ENCODE measurements at regions not wholly inside any gene's neighbourhood (a gene's known extent, or its start where the extent isn't known, plus 50 kb on each side); places are given as distances from the start of the nearest gene placed in this dataset.

GRCh38 chr5:89601880-89602279 is 718.9 kb upstream of the MEF2C start:
- Histone ChIP-seq H2AFZ (ENCODE audit: low read length) (no peak overlapping the region), H3K27me3 (ENCODE audit: control insufficient read depth in 3 of 3, insufficient read depth in 3 of 3, low read depth in 1 of 3, low read length in 3 of 3) (no peaks in the 10 kb centered on the region), H3K27ac (replicated peaks; ENCODE audit: low read length) (no peak overlapping the region), H2BK120ac (ENCODE audit: low read depth, low read length) (no peak overlapping the region), H2BK12ac (ENCODE audit: low read length) (no peak overlapping the region), H3K9ac (ENCODE audit: low read depth, low read length, poor library complexity) (no peak overlapping the region), H2BK15ac (ENCODE audit: low read length) (no peak overlapping the region), H4K8ac (ENCODE audit: low read depth, low read length) (no peak overlapping the region), H2BK5ac (ENCODE audit: low read length) (no peak overlapping the region), H3K36me3 (replicated peaks in 1 of 2; ENCODE audit: control insufficient read depth in 2 of 2, insufficient read depth in 2 of 2, low read length in 2 of 2) (no peaks in the 10 kb centered on the region), H3K4me3 (ENCODE audit: low read length in 2 of 2) (no peak overlapping the region), H3K14ac (ENCODE audit: low read length) (no peak overlapping the region), H2AK5ac (ENCODE audit: low read depth, low read length) (no peak overlapping the region), H3K4me2 (ENCODE audit: insufficient read depth, low read length, poor library complexity, severe bottlenecking) (no peak overlapping the region), H3K4me1 (ENCODE audit: control insufficient read depth in 2 of 2, insufficient read depth in 1 of 2, low read depth in 1 of 2, low read length in 2 of 2) (peaks cover under 1 to 3% of the 10 kb centered on the region in 2 donors), H3K79me1 (ENCODE audit: low read depth, low read length) (no peaks in the 10 kb centered on the region), H3K18ac (ENCODE audit: low read length) (no peak overlapping the region), H3K4ac (ENCODE audit: low read length) (no peak overlapping the region), H3K23ac (ENCODE audit: low read depth, low read length, poor library complexity) (no peak overlapping the region), H4K91ac (ENCODE audit: low read depth, low read length, poor library complexity) (no peak overlapping the region), H3K9me3 (replicated peaks in 1 of 2; ENCODE audit: control insufficient read depth in 2 of 2, insufficient read depth in 1 of 2, low read depth in 1 of 2, low read length in 2 of 2) (no peaks in the 10 kb centered on the region)
- no CpG with 5 or more reads among the region's 12 CpGs for WGBS, 2 donors (ENCODE audit: extremely low coverage in 2 of 2, insufficient read length in 2 of 2, insufficient replicate concordance in 1 of 2)
- DNase-seq (ENCODE audit: low spot score) = no peak

GRCh38 chr5:89597878-89598277 is 714.9 kb upstream of the MEF2C start:
- Histone ChIP-seq H3K23ac (ENCODE audit: low read depth, low read length, poor library complexity) (no peak overlapping the region), H3K4me1 (ENCODE audit: control insufficient read depth in 2 of 2, insufficient read depth in 1 of 2, low read depth in 1 of 2, low read length in 2 of 2) (no peaks in the 10 kb centered on the region), H2BK15ac (ENCODE audit: low read length) (no peak overlapping the region), H4K91ac (ENCODE audit: low read depth, low read length, poor library complexity) (no peak overlapping the region), H2BK5ac (ENCODE audit: low read length) (no peak overlapping the region), H2AK5ac (ENCODE audit: low read depth, low read length) (no peak overlapping the region), H2AFZ (ENCODE audit: low read length) (no peak overlapping the region), H2BK12ac (ENCODE audit: low read length) (no peak overlapping the region), H3K27ac (replicated peaks; ENCODE audit: low read length) (no peak overlapping the region), H3K9ac (ENCODE audit: low read depth, low read length, poor library complexity) (no peak overlapping the region), H4K8ac (ENCODE audit: low read depth, low read length) (no peak overlapping the region), H3K4me2 (ENCODE audit: insufficient read depth, low read length, poor library complexity, severe bottlenecking) (no peak overlapping the region), H3K14ac (ENCODE audit: low read length) (no peak overlapping the region), H3K4ac (ENCODE audit: low read length) (no peak overlapping the region), H3K27me3 (ENCODE audit: control insufficient read depth in 3 of 3, insufficient read depth in 3 of 3, low read depth in 1 of 3, low read length in 3 of 3) (no peaks in the 10 kb centered on the region), H3K9me3 (replicated peaks in 1 of 2; ENCODE audit: control insufficient read depth in 2 of 2, insufficient read depth in 1 of 2, low read depth in 1 of 2, low read length in 2 of 2) (no peaks in the 10 kb centered on the region), H3K36me3 (replicated peaks in 1 of 2; ENCODE audit: control insufficient read depth in 2 of 2, insufficient read depth in 2 of 2, low read length in 2 of 2) (no peaks in the 10 kb centered on the region), H3K4me3 (ENCODE audit: low read length in 2 of 2) (no peak overlapping the region), H2BK120ac (ENCODE audit: low read depth, low read length) (no peak overlapping the region), H3K79me1 (ENCODE audit: low read depth, low read length) (no peaks in the 10 kb centered on the region), H3K18ac (ENCODE audit: low read length) (no peak overlapping the region)
- DNase-seq (ENCODE audit: low spot score) = no peak
- no CpG with 5 or more reads among the region's 1 CpG for WGBS, 2 donors (ENCODE audit: extremely low coverage in 2 of 2, insufficient read length in 2 of 2, insufficient replicate concordance in 1 of 2)

- Histone ChIP-seq H2AK5ac (ENCODE audit: low read depth, low read length) (no peak overlapping the region), H2BK12ac (ENCODE audit: low read length) (no peak overlapping the region), H3K4me3 (ENCODE audit: low read length in 2 of 2) (no peak overlapping the region), H3K79me1 (ENCODE audit: low read depth, low read length) (no peaks in the 10 kb centered on the region), H3K9ac (ENCODE audit: low read depth, low read length, poor library complexity) (no peak overlapping the region), H3K36me3 (replicated peaks in 1 of 2; ENCODE audit: control insufficient read depth in 2 of 2, insufficient read depth in 2 of 2, low read length in 2 of 2) (no peaks in the 10 kb centered on the region), H3K9me3 (replicated peaks in 1 of 2; ENCODE audit: control insufficient read depth in 2 of 2, insufficient read depth in 1 of 2, low read depth in 1 of 2, low read length in 2 of 2) (no peaks in the 10 kb centered on the region), H2BK120ac (ENCODE audit: low read depth, low read length) (no peak overlapping the region), H2AFZ (ENCODE audit: low read length) (peak overlapping the region; percentile 3), H2BK5ac (ENCODE audit: low read length) (no peak overlapping the region), H3K4ac (ENCODE audit: low read length) (no peak overlapping the region), H3K14ac (ENCODE audit: low read length) (no peak overlapping the region), H4K8ac (ENCODE audit: low read depth, low read length) (no peak overlapping the region), H3K4me1 (ENCODE audit: control insufficient read depth in 2 of 2, insufficient read depth in 1 of 2, low read depth in 1 of 2, low read length in 2 of 2) (no peaks in the 10 kb centered on the region), H3K4me2 (ENCODE audit: insufficient read depth, low read length, poor library complexity, severe bottlenecking) (no peak overlapping the region), H2BK15ac (ENCODE audit: low read length) (no peak overlapping the region), H4K91ac (ENCODE audit: low read depth, low read length, poor library complexity) (no peak overlapping the region), H3K23ac (ENCODE audit: low read depth, low read length, poor library complexity) (no peak overlapping the region), H3K27me3 (ENCODE audit: control insufficient read depth in 3 of 3, insufficient read depth in 3 of 3, low read depth in 1 of 3, low read length in 3 of 3) (no peaks in the 10 kb centered on the region), H3K27ac (replicated peaks; ENCODE audit: low read length) (no peak overlapping the region), H3K18ac (ENCODE audit: low read length) (no peak overlapping the region)
- no peak for DNase-seq (ENCODE audit: low spot score)
- WGBS, 2 donors (ENCODE audit: extremely low coverage in 2 of 2, insufficient read length in 2 of 2, insufficient replicate concordance in 1 of 2) = no CpG with 5 or more reads among the region's 2 CpGs
Measured at GRCh38 chr5:89596821-89597220, 713.8 kb upstream of the MEF2C start.

- Histone ChIP-seq H3K4ac (ENCODE audit: low read length) (no peak overlapping the region), H2BK15ac (ENCODE audit: low read length) (no peak overlapping the region), H3K4me3 (ENCODE audit: low read length in 2 of 2) (no peak overlapping the region), H3K23ac (ENCODE audit: low read depth, low read length, poor library complexity) (no peak overlapping the region), H3K9me3 (replicated peaks in 1 of 2; ENCODE audit: control insufficient read depth in 2 of 2, insufficient read depth in 1 of 2, low read depth in 1 of 2, low read length in 2 of 2) (peaks cover 0 to 7% of the 10 kb centered on the region in 2 donors), H3K27ac (replicated peaks; ENCODE audit: low read length) (no peak overlapping the region), H2AK5ac (ENCODE audit: low read depth, low read length) (no peak overlapping the region), H2AFZ (ENCODE audit: low read length) (no peak overlapping the region), H3K14ac (ENCODE audit: low read length) (no peak overlapping the region), H3K27me3 (ENCODE audit: control insufficient read depth in 3 of 3, insufficient read depth in 3 of 3, low read depth in 1 of 3, low read length in 3 of 3) (no peaks in the 10 kb centered on the region), H3K4me1 (ENCODE audit: control insufficient read depth in 2 of 2, insufficient read depth in 1 of 2, low read depth in 1 of 2, low read length in 2 of 2) (no peaks in the 10 kb centered on the region), H4K91ac (ENCODE audit: low read depth, low read length, poor library complexity) (no peak overlapping the region), H3K18ac (ENCODE audit: low read length) (no peak overlapping the region), H2BK12ac (ENCODE audit: low read length) (no peak overlapping the region), H3K9ac (ENCODE audit: low read depth, low read length, poor library complexity) (no peak overlapping the region), H3K79me1 (ENCODE audit: low read depth, low read length) (no peaks in the 10 kb centered on the region), H3K4me2 (ENCODE audit: insufficient read depth, low read length, poor library complexity, severe bottlenecking) (no peak overlapping the region), H3K36me3 (replicated peaks in 1 of 2; ENCODE audit: control insufficient read depth in 2 of 2, insufficient read depth in 2 of 2, low read length in 2 of 2) (no peaks in the 10 kb centered on the region), H2BK120ac (ENCODE audit: low read depth, low read length) (no peak overlapping the region), H4K8ac (ENCODE audit: low read depth, low read length) (no peak overlapping the region), H2BK5ac (ENCODE audit: low read length) (no peak overlapping the region)
- no CpG with 5 or more reads among the region's 1 CpG for WGBS, 2 donors (ENCODE audit: extremely low coverage in 2 of 2, insufficient read length in 2 of 2, insufficient replicate concordance in 1 of 2)
- DNase-seq (ENCODE audit: low spot score) = no peak
Measured at GRCh38 chr5:89595056-89595455, 712.1 kb upstream of the MEF2C start.

Data from neuronal stem cell (in vitro differentiated cells).